NCI-H1417 treated with DMSO at 0.1 percent for 48 hours (cell line): ENCODE measurements at regions not wholly inside any gene's neighbourhood (a gene's known extent, or its start where the extent isn't known, plus 50 kb on each side); places are given as distances from the start of the nearest gene placed in this dataset.

ENCODE experiments used
- DNase-seq: peaks from one replicate; lab custom pipeline; 2025; lab: John Stamatoyannopoulos, UW

DNA sequence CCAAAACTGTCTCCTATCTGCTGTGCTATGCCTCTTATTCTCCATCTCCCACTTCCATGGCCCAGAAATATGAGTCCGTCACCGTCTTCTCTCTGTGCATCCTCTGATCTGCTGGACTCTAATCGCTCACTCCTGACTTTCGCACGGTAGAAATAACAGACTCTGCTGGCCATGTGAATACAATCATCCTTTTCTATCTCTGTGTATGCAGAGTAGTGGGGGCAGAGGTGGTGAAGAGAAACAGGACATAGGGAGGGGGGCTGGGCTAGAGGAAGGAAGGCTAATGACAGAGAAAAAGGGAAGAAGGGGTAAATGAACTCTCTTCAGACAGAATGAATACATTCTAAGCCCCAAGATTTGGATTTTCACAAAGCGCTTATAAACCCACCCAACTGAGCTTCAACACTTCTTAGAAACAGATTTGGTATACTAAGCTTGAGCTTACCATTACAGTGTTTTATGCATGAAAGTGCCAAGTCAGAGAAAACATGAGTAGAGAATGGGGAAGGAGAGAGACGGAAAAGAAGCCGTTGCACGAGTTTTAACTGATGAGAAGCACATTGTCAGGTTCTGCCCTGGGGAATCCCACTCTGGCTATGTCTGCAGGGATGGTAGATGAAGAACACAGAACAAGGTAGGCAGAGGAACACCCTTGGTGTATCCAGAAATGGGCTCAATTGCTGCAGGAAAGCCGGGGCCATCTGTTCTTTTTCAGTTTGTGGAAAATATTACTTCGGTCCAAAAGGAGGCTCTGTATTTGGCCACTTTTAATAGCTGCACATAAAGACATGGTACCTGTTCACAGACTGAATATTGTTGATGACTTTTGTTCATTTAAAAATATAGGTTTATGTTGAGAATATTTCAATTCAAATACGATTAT, 324.7 kb downstream of the ETS1 start:
- DNase-seq: no peak

DNA sequence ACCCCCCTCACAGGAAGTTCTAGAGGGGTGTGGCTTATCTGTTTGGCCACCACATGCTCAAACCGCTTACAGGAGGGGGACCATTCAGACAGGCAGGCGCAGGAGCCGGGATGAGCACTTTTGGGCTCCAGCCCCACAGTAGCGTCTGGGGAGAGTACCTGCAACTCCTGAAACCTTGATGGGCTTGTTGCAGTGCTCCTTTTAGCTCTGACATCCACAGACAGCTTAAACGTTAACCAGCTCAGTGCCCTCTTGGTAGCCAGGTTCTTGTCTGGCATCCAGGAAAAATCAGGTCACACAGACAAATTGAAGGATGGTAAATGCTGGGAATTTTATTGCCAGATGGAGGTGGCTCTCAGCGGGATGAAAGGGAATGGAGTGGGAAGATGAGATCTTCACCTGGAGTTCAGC, 326.3 kb downstream of the ETS1 start:
- DNase-seq: no peak

DNA sequence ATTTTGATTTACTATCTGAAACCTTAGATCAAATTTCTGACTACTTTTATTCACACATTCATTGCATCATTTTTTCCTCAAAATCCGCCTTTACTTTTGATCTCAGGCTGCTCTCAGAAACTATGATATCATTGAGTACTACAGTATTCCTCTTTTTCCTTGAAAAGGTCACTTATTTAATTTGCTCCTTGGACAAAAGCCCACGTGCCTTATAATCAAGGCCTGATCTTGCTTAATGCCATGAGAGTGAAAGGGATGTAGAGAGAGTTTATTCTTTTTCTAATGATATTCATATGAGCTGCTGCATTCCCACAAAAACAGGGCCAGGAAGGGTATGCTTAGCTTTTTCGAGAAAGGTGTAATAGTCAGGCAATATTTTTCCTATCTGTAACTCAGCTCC, 327.0 kb downstream of the ETS1 start:
- no peak for DNase-seq

DNA sequence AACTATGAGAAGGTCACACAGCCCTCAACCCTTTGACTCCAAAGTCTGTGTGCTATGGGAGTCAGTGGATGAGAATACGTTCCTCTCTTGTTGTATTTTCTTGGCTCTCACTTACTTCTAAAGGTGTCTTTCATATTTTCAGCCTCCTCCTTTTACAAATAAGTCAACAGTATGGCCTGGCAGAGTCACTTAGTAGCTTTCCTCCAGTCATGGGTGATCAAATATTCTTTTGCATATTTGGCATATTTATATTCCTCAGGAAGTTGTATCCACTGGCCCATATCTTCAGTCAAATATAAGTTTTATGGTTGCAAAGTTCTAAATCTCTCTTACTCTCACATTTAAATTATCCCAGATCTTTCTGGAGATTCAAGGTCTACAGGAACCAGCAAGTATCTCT, 327.5 kb downstream of the ETS1 start:
- DNase-seq: no peak

DNA sequence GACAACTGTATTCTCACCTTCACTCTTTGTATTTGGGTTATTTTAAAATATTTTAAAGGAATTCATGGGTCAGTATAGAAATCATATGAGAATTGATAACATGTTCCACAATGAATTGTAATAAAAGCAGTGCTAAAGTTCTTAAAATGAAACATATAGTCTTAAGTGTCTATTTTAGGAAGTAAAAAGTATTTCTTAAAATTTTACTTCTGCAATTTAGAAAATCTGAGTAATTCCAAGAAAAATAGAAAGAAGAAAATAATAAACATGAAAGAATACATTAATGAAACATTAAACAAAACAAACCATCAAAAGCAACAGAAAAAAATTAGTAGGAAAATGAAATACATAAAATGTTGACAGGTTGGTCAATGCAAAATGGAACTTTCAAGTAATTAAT, 332.4 kb downstream of the ETS1 start:
- DNase-seq: no peak

DNA sequence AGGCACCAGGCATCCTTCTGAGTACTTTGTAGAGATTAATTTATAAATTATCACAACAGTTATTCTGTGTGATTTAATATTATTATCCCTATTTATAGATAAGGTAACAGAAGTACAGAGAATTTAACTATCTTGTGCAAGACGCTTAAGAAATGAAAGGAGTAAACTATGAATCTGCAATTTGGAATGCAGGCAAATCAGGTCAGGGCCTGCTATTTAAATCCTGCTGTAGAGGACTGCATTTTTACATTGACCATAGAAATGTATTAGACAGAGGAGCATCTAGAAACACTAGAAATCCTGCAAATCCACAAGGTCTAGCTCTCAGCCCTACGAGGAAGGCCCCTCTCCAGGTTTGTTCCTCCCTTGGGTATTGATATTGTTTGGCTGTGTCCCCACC, 336.2 kb downstream of the ETS1 start:
- DNase-seq: no peak

DNA sequence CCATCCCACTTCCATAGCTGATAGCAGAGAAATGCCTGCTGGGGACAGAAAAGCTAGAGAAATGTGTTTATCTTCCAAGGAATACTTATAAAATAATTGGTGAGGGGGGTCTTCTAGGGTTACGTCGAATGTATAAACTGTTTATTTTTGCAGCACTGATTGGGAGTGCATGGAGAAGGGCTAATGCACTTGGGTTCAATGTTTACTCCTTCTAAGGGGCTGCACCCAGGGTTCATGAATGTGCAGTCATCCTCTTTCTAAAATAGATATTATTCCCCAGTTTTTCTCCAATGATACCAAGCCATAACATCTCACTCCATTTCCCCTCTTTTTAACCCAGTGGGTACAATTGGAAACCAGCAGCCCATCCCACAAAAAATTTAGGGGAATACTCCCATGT, 336.9 kb downstream of the ETS1 start:
- DNase-seq: no peak

DNA sequence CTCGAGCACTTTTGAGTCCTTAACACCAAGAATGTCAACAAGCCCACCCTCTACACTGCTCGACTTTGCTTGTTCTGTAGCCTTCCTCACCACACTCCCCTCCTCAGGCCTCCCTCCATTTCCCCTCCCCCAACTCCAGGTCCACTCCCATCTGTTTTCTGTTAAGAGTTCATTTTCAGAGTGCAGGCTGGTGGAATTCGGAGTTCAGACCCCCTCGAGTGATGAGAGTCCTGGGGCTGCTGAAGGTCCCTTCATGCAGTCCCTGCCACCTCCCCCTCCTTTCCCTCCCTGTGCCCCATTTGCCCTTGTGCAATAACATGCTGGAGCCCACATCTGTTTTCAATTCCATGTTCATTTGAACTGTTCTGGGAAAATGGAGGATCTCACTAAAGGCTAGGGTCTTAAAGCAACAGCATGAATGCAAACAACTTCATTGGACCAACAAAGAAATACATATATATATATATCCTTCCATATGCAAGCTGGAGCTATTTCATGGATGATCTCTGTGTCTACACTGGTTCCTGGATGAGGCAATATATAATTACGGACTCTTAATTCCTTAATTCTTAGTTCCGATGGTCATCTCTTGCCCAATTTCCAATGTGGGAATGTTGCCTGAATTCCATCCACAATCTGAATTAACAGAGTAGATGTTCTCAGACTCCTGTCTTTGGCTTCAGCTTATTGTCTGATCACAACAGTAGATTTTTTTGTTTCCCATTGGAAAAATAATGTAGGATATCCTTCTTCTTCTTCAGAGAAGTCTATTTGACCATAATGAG, 340.4 kb downstream of the ETS1 start:
- DNase-seq: no peak

DNA sequence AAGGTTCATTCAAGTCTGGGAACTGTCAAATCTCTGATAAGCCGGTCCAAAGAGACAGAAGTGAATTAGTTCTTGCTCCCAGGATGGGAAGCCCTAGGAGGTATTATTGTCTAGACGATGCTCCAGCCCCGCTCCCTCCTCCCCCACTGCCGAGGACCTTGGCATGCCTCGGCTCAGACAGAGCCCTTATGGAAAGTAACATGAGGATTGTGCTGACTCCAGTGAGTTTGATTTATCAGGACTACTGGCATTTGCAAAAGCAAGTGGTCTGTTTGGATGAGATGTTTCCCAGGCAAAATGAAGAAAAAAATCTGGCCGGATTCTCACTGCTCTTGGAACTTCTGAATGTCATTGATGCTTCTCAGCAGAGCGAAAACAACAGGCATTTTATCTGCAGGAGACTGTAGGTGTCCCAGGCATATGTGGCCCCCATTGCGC, 341.0 kb downstream of the ETS1 start:
- no peak for DNase-seq

DNA sequence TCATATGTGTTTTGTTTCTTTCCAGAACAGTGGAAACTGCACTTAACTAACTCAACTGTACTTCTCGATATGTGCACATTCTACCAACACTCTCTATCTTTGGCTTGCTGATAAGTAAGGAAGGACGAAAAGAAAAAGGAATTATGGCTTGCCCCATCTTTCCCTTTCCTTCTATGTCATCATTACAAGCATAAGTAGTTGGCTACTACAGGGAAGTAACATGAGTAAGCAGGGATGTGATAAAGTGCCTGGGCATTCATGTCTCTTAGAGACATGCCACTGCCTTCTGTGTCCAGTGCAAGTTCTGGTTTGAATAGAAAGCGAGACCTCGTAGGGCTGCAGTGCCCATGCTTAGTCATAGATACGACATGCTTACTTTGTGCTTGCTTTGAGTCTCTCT, 342.5 kb downstream of the ETS1 start:
- no peak for DNase-seq

DNA sequence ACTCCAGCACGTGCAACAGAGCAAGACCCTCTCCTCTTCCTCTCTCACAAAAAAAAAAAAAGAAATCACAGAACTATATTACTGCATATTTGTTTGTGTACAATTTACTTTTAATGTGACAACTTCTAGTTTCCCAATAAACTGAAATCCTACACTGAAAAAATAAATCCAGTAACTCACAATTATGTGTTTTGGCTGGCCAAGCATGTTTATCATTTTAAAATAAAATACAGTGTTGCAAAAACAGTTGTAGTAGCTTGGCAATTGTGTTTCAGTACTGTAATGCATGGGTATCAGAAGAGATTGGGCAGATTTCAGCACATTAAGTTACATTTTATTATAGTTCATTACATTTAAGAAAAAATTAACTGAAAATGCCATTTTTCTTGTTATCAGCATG, 344.9 kb downstream of the ETS1 start:
- DNase-seq: no peak

DNA sequence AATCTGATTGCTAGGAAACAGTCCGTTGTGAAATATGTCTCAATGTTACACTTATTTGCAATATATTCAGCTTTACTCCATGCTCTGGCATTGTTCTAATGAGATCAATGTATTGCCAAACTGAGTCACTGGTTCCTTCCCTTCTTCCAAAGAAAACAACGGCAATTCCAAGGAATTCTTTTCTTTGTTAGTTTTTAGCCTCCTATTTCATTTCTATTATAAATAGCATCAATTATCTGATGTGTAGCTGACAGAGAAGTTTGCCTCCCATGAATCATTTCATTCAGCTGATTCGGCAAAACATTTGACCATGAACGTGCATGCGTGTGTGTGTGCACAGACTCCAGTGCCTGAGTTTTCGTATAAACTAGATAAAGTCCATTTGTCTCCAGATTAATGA, 346.8 kb downstream of the ETS1 start:
- no peak for DNase-seq

DNA sequence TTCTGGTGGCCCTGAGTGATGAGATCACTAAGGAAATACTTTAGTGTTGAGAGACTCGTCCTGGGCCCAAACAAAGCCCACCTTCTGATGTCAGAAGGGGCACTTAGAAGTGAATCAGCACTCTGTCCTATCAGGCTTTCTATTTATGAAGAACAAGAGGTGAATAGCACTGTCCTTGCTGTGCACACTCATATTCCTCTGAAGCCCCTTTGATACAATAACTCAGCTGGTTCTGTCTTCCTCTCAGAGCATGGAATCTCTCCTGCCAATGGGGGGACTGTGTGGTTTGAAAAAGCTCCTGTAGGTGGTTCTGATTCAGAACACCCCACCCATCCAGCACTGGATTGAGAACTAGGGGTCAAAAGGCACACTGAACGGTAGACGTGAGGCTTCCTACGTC, 348.1 kb downstream of the ETS1 start:
- no peak for DNase-seq

DNA sequence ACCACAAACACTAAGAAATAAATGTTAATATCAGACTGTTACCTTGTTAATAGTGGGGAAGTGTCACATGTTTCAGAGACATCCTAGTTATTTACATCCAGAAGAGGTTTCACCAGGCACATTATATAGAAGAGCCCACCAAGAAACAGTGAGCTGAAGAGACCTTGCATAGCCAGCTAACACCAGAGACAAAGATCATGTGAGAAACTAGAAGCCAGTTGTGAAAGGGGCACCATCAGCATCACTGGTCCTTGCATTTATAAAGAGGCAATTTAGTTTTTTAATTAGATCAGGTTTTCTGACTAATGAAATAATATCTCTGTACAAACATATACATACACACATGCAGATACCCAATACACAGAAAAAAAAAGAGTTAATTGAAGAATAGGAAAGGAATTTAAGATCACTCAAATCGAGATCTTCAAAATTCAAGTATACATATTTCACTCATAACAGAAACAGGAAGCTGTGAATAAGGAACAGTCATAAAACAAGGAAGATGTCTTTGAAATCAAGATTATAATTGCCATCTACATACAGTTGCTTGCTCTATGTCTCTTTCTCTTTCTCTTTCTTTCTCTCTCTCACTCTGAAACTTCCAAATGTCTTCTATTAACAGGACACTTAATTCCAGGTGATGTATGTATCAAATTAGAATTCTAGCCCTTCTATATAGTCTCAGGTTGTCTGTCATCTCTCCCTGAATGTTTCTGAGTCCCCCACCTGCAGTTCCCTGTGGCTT, 348.7 kb downstream of the ETS1 start:
- no peak for DNase-seq

DNA sequence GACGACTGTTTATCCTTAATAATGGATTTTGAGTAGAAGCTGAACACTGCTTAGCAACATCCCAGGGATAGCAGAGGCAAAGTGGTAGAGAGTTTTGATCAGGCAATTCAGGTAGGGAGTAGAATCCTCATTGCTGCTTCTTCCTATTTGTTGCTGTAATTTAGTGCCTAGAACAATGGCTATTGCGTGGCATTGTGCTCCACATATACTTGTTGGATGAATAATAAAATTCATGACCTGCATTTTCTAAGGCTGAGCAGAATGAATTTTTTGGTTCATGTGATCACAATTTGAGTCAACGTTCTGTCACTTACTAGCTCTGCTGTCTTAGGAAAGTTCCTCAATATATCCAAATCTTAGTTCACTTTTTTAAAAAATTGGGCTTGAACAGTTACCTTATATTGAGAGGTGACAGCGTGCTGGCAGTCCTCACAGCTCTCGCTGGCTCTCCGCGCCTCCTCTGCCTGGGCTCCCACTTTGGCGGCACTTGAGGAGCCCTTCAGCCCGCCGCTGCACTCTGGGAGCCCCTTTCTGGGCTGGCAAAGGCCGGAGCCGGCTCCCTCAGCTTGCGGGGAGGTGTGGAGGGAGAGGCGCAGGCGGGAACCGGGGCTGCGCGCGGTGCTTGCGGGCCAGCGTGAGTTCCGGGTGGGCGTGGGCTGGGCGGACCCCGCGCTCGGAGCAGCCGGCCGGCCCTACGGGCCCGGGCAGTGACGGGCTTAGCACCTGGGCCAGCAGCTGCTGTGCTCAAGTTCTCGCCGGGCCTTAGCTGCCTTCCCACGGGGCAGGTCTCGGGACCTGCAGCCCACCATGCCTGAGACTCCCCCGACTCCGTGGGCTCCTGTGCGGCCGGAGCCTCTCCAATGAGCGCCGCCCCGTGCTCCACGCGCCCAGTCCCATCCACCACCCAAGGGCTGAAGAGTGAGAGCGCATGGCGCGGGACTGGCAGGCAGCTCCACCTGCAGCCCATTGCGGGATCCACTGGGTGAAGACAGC, 350.6 kb downstream of the ETS1 start:
- DNase-seq: no peak

DNA sequence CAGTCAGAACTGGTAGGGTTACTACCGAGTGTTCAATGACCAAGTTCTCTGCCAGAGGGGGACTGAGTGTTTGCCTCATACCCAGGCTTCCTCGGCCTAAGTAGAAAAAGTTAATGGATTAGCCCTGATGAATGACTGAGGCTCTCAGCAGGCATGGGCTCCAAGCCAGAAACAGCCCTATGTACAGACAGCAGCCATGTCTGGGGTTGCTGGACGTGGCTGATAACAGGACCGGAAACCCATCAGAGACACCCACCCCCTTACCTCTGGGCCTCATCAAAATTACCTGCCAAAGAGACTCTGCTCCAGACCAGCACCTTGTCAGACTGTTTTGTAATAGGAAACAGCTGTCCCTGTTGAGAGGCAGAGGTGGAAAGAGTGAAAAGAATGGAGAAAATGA, 351.4 kb downstream of the ETS1 start:
- DNase-seq: no peak

DNA sequence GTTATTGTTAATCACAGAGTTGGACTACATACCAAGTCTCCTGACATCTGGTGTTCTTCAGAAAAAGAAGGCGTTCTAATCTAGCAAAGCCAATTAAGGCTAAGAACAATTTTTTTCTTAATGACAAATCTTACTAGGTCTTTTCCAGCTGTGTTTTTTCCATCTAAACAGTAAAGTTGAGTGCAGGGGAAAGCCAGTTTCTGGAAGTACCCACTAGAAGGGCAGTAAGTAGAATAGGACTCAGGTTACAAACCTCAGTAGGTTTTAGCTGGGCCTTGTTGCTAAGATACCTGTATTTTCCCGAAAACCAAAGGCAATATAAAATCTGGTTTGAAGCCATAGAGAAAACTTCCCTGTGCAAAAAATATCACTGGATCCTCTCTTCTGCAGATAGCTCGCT, 351.9 kb downstream of the ETS1 start:
- no peak for DNase-seq

DNA sequence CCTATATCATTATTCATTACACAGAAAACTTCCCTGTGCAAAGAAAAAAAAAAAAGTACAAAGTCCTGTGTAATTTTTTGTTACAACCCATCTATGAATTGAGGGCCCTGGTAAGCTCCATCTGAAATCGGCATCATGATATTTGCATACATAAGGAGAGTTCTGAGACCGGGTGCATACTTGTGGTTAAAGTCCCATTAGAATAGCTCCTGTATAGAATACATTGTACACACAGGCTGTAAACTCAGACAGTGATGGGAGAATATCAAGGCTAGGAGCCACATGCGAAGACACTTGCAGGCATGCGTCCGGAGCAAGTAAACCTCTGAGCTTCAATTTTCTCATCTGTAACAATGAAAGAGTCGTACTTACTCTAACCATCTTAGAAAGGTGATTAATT, 353.2 kb downstream of the ETS1 start:
- no peak for DNase-seq

DNA sequence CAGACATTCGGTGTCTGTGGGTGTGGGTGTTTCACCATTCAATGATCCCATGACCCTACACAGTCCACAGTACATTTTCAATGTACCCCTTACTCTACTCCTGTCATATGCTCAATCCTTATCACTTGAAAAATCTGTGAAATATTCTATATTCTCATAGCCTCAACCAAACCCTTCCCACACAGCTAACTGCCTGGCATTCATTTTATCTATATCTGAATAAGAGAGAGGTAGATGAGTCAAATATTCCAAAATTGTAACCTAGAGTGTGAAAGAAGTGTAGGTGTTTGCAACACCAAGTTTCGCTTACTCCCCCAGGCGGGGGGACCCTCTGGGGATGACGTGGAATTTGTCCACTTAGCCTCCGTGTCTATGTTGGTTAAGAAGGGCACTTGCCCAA, 354.8 kb downstream of the ETS1 start:
- DNase-seq: no peak

DNA sequence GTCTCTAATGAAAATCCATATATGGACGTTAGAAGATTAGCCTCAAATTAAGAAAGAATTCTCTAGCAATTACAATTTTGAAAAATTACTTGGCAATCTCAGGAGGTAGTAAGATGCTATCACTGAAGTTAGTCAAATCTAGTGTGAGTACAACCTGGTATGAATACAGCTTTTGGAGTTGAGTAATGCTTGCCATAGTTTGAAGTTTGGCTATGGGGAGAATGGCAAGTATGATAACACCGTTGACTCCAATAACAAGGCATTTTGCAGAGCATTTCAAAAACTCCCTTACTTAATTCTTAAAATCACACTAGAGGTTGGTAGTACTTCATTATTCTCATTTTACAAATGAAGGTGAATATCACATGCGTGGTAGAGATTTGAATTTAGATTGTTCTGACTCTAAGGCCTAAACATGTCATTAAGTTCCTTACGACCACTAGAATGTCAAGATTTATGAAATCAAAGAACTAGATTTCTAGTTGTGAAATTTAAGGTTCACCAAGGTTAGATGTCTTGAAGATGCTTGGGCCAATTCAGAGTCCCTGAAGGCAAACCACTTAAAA, 355.4 kb downstream of the ETS1 start:
- DNase-seq: no peak

DNA sequence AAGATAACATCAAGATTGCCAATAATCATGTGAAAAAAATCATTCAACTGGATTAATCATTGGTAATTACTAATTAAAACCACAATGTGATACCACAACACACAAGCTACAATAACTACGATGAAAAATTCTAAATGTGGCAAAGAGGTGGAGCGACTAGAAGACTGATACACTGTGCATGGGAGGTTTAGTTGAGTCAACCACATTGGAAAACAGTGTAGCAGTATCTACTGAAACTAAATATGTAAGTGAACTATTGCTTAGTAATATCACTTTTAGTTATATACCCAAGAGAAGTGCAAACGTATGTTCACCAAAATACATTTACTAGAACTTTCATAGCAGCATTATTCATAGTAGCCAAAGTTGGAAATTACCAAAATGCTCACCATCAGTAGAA, 359.9 kb downstream of the ETS1 start:
- DNase-seq: no peak
